Esophagus muscularis mucosa (tissue), 3 donors: ENCODE measurements at regions not wholly inside any gene's neighbourhood (a gene's known extent, or its start where the extent isn't known, plus 50 kb on each side); places are given as distances from the start of the nearest gene placed in this dataset.

Experiments used
- CTCF ChIP-seq, 3 experiments: fragments of 200-600 bp in 2 of 3; fragments of 450-650 bp in 1 of 3; sonication (generic) in 2 of 3; IDR thresholded peaks; one replicate each; pipeline ENCODE4 v1.5.1; 2017 to 2019; ENCODE audit warnings: antibody characterized with exemption in 3 of 3, mild to moderate bottlenecking in 2 of 3, moderate library complexity in 1 of 3
- POLR2A ChIP-seq: fragments of 450-650 bp; IDR thresholded peaks from one replicate; pipeline ENCODE4 v1.6.1; 2017; ENCODE audit warnings: antibody characterized with exemption, moderate library complexity, mild to moderate bottlenecking, low read depth

GRCh38 chr20:6606651-6607050 is 160.8 kb upstream of the BMP2 start:
- no peak for TF ChIP-seq POLR2A
- TF ChIP-seq CTCF (IDR thresholded peaks at IDR 0.05) = no peak
